ENCODE measurements at regions not wholly inside any gene's neighbourhood (a gene's known extent, or its start where the extent isn't known, plus 50 kb on each side); places are given as distances from the start of the nearest gene placed in this dataset.

DNA sequence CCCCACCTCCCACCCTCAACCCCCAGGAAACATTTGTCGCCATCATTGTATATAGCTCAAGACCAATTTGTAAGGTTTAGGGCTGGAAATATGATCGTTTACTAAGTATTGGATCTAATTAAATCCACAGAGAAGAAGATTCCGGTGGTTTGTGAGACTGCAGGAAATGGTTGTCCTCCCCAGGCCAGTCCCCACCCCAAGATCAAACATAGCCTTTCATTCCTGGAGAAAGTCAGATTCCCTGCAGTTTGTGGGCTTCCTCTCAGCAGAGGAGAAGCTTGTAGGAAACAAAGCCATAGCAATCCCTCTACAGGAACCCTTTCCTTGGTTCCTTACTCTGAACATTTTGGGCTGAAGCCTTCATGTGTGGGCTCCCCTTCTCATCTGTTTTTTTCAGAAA lies 79.2 kb upstream of the TBCA start:
- TF ChIP-seq MYC (IDR thresholded peaks at IDR 0.05; ENCODE audit: low read depth, low read length) (no peak), POLR2A (IDR thresholded peaks at IDR 0.05; ENCODE audit: extremely low read depth, insufficient read length) (no peak)
- TF ChIP-seq, protein P1, sequence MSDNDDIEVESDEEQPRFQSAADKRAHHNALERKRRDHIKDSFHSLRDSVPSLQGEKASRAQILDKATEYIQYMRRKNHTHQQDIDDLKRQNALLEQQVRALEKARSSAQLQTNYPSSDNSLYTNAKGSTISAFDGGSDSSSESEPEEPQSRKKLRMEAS (IDR thresholded peaks at IDR 0.05; ENCODE audit: low read depth, low read length) = no peak
- TF ChIP-seq, protein P2, sequence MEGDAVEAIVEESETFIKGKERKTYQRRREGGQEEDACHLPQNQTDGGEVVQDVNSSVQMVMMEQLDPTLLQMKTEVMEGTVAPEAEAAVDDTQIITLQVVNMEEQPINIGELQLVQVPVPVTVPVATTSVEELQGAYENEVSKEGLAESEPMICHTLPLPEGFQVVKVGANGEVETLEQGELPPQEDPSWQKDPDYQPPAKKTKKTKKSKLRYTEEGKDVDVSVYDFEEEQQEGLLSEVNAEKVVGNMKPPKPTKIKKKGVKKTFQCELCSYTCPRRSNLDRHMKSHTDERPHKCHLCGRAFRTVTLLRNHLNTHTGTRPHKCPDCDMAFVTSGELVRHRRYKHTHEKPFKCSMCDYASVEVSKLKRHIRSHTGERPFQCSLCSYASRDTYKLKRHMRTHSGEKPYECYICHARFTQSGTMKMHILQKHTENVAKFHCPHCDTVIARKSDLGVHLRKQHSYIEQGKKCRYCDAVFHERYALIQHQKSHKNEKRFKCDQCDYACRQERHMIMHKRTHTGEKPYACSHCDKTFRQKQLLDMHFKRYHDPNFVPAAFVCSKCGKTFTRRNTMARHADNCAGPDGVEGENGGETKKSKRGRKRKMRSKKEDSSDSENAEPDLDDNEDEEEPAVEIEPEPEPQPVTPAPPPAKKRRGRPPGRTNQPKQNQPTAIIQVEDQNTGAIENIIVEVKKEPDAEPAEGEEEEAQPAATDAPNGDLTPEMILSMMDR (IDR thresholded peaks at IDR 0.05; ENCODE audit: low read depth, low read length) = no peak
- DNase-seq (ENCODE audit: low read depth) = no peak
- H3K4me3 ChIP-seq (ENCODE audit: low read depth, low read length) = no peak overlapping the region

DNA sequence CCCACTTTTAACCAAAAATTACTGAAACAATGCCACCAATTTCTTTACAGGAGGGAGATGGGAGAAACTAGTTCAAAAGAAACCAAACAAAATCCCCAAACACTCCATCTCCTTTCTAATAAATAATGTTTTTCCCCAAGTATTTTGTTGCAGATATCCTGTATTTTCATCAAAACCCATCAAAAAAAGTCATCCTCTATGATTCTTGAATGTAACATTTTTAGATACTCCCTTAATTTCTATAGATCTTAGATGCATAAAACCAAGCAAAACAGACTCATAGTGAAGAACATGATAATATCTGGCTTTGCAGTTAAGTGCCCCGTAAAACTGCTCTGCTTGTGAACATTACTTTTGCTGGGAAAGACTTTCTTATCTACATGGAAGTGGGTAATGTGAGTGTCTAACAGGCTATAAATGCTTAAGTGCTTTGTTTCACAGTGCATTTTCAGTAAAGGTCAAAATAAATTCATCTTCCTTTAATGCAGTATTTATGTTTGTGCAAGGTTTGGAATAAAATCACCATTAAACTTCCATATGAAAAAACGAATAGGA lies 77.3 kb upstream of the TBCA start:
- no peak for DNase-seq (ENCODE audit: low read depth)
- no peak overlapping the region for H3K4me3 ChIP-seq (ENCODE audit: low read depth, low read length)
- no peak for TF ChIP-seq MYC (IDR thresholded peaks at IDR 0.05; ENCODE audit: low read depth, low read length)

DNA sequence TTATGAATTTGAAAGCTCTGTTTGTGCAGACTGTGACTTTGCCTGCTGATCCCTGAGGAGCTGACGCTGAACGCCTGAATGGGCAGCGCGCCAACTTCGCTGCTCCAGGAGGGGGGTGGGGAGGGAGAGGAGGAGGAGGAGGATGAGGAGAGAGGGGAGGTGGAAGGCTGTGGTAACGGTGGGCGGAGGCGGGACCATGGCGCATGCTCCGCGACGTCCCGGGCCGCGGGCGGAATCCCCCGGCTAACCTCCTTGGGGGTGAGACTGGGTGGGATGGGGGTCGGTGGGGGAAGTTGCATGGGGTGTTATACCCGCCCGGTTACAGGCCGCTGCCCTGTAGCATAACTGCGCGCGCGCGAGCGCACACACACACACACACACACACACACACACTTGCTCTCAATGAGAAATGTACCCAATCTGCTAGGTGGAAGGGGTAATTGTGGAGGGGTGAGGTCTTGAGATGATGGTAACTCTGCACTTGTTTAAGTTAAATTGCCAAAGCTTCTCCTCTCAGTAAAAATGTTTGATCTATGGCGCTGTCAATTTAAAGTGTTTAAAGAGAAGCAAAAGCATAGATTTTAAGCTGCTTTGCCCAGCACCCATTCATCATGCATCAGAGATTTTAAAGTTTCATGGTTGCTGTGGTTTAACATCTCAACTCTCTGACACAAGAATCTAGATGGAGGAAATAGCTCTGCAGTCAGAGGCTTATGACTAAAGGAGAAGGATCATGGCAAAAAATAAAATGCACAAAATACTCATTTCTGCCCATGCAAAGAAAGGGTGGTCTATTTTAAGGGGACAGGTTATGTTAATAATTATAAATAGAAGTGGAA lies 76.6 kb upstream of the TBCA start:
- TF ChIP-seq, protein P1 (IDR thresholded peaks at IDR 0.05; ENCODE audit: low read depth, low read length) = no peak
- TF ChIP-seq POLR2A (IDR thresholded peaks at IDR 0.05; ENCODE audit: extremely low read depth, insufficient read length) (no peak), MYC (IDR thresholded peaks at IDR 0.05; ENCODE audit: low read depth, low read length) (no peak)
- TF ChIP-seq, protein P2 (IDR thresholded peaks at IDR 0.05; ENCODE audit: low read depth, low read length) = no peak
- DNase-seq (ENCODE audit: low read depth) = peak; percentile 71
- H3K4me3 ChIP-seq (ENCODE audit: low read depth, low read length) = peak overlapping the region; percentile 54

DNA sequence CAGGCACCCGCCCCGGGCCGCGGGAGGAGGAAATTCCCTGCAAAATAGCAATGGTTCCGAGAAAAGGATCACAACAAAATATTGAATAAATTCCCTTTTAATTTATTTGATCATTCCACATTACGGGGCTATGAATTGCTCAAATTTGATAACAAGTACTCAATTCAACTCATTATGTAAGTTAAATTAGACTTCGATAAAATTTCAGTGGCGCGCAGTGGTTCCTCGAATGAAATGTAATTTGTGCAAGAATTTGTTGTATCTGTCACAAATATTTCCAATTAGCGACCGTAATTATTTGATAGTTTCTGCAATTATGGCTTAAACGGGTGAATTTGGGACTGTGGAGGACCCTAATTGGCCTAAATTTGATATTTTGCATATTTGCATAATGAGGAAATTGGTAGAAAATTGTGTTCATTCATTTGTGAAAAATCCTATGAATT lies 76.0 kb upstream of the TBCA start:
- no peak for DNase-seq (ENCODE audit: low read depth)
- no peak for TF ChIP-seq POLR2A (IDR thresholded peaks at IDR 0.05; ENCODE audit: extremely low read depth, insufficient read length)
- TF ChIP-seq, protein P2 (IDR thresholded peaks at IDR 0.05; ENCODE audit: low read depth, low read length) = no peak
- TF ChIP-seq, protein P1 (IDR thresholded peaks at IDR 0.05; ENCODE audit: low read depth, low read length) = no peak
- no peak for TF ChIP-seq MYC (IDR thresholded peaks at IDR 0.05; ENCODE audit: low read depth, low read length)
- peak overlapping the region; percentile 54 for H3K4me3 ChIP-seq (ENCODE audit: low read depth, low read length)

DNA sequence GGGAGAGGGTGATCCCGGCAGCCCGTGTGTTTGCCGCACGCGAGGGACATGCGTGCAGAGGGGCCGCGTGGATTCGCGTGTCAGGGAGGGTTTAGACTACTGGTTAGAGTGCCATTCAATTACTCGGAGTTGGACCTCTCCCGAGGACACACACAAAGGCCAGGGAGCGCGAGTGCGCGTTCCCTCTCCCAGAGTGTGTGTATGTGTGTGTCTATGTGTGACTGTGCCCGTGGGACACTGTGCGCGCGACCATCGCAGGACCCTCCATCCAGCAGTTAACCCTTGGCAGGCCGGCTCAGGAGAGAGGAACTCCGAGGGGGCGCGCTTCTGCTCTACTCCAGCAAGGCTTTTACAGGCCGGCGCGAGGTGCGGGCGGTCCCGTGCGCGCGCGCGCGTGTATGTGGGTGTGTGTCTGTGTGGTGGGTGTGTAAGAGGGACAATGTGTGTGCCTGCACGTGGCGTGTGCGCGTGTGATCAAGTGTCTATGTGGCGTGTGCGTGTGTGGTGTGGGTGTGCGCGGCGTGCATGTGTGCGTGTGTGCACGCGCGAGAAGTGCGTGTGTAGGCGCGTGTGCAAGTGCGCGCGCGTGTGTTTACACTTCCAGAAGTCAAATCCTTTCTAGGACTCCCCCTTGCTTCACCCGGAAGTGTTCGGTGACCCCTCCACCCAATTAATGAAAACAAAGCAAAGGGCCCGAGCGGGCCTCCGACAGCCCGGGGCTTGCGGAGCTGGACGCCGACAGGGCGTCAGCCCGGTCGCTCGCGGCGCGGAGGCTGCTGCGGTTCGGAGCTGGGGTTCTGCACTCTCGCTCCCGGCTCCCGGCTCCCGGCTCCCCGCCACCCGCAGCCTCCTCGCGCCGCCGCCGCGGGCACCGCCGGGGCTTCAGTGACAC lies 75.3 kb upstream of the TBCA start:
- H3K4me3 ChIP-seq (ENCODE audit: low read depth, low read length) = no peak overlapping the region
- TF ChIP-seq, protein P1 (IDR thresholded peaks at IDR 0.05; ENCODE audit: low read depth, low read length) = no peak
- TF ChIP-seq POLR2A (IDR thresholded peaks at IDR 0.05; ENCODE audit: extremely low read depth, insufficient read length) (no peak), MYC (IDR thresholded peaks at IDR 0.05; ENCODE audit: low read depth, low read length) (no peak)
- TF ChIP-seq, protein P2 (IDR thresholded peaks at IDR 0.05; ENCODE audit: low read depth, low read length) = no peak
- DNase-seq (ENCODE audit: low read depth) = no peak

Data from NB4 (cell line).